ENCODE measurements at regions not wholly inside any gene's neighbourhood (a gene's known extent, or its start where the extent isn't known, plus 50 kb on each side); places are given as distances from the start of the nearest gene placed in this dataset.

- TF ChIP-seq, protein P1, sequence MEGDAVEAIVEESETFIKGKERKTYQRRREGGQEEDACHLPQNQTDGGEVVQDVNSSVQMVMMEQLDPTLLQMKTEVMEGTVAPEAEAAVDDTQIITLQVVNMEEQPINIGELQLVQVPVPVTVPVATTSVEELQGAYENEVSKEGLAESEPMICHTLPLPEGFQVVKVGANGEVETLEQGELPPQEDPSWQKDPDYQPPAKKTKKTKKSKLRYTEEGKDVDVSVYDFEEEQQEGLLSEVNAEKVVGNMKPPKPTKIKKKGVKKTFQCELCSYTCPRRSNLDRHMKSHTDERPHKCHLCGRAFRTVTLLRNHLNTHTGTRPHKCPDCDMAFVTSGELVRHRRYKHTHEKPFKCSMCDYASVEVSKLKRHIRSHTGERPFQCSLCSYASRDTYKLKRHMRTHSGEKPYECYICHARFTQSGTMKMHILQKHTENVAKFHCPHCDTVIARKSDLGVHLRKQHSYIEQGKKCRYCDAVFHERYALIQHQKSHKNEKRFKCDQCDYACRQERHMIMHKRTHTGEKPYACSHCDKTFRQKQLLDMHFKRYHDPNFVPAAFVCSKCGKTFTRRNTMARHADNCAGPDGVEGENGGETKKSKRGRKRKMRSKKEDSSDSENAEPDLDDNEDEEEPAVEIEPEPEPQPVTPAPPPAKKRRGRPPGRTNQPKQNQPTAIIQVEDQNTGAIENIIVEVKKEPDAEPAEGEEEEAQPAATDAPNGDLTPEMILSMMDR (IDR thresholded peaks at IDR 0.05), result no peak
- TF ChIP-seq POLR2A (IDR thresholded peaks at IDR 0.05), result no peak
Observed at GRCh38 chr14:61847861-61848260, 85.6 kb downstream of the SNAPC1 start.

Data from adrenal gland (tissue), 5 donors.